ENCODE measurements at regions not wholly inside any gene's neighbourhood (a gene's known extent, or its start where the extent isn't known, plus 50 kb on each side); places are given as distances from the start of the nearest gene placed in this dataset.

- no peak overlapping the region for H4K8ac ChIP-seq (ENCODE audit: low read depth, low read length)
- no peak overlapping the region for H2AFZ ChIP-seq (ENCODE audit: low read length)
- peak overlapping the region; percentile 28 for H2BK15ac ChIP-seq (ENCODE audit: low read length)
- no peak overlapping the region for H2BK12ac ChIP-seq (ENCODE audit: low read length)
- H3K4me1 ChIP-seq (ENCODE audit: control insufficient read depth in 2 of 2, insufficient read depth in 1 of 2, low read depth in 1 of 2, low read length in 2 of 2): no peaks in the 10 kb centered on the region
- no peak overlapping the region for H3K4me2 ChIP-seq (ENCODE audit: insufficient read depth, low read length, poor library complexity, severe bottlenecking)
- no peak overlapping the region for H3K14ac ChIP-seq (ENCODE audit: low read length)
- no peaks in the 10 kb centered on the region for H3K27me3 ChIP-seq (ENCODE audit: control insufficient read depth in 3 of 3, insufficient read depth in 3 of 3, low read depth in 1 of 3, low read length in 3 of 3)
- H2BK120ac ChIP-seq (ENCODE audit: low read depth, low read length): no peak overlapping the region
- no CpG with 5 or more reads among the region's 1 CpG for WGBS, 2 donors (ENCODE audit: extremely low coverage in 2 of 2, insufficient read length in 2 of 2, insufficient replicate concordance in 1 of 2)
- H4K91ac ChIP-seq (ENCODE audit: low read depth, low read length, poor library complexity): no peak overlapping the region
- no peak overlapping the region for H2AK5ac ChIP-seq (ENCODE audit: low read depth, low read length)
- DNase-seq (ENCODE audit: low spot score): no peak
- no peaks in the 10 kb centered on the region for H3K9me3 ChIP-seq (replicated peaks in 1 of 2; ENCODE audit: control insufficient read depth in 2 of 2, insufficient read depth in 1 of 2, low read depth in 1 of 2, low read length in 2 of 2)
- H3K4me3 ChIP-seq (ENCODE audit: low read length in 2 of 2): no peak overlapping the region
- H2BK5ac ChIP-seq (ENCODE audit: low read length): no peak overlapping the region
- no peak overlapping the region for H3K23ac ChIP-seq (ENCODE audit: low read depth, low read length, poor library complexity)
- no peaks in the 10 kb centered on the region for H3K79me1 ChIP-seq (ENCODE audit: low read depth, low read length)
- no peak overlapping the region for H3K18ac ChIP-seq (ENCODE audit: low read length)
- H3K36me3 ChIP-seq (replicated peaks in 1 of 2; ENCODE audit: control insufficient read depth in 2 of 2, insufficient read depth in 2 of 2, low read length in 2 of 2): no peaks in the 10 kb centered on the region
- H3K27ac ChIP-seq (replicated peaks; ENCODE audit: low read length): no peak overlapping the region
- H3K4ac ChIP-seq (ENCODE audit: low read length): no peak overlapping the region
- H3K9ac ChIP-seq (ENCODE audit: low read depth, low read length, poor library complexity): no peak overlapping the region
Observed at GRCh38 chr2:42877936-42878335, 85.6 kb upstream of the HAAO start.

GRCh38 chr2:42877511-42877910 lies 85.1 kb upstream of the HAAO start:
- H3K4me3 ChIP-seq (ENCODE audit: low read length in 2 of 2): no peak overlapping the region
- no peak overlapping the region for H3K14ac ChIP-seq (ENCODE audit: low read length)

GRCh38 chr2:42876326-42876751 lies 84.0 kb upstream of the HAAO start:
- no peak overlapping the region for H3K9ac ChIP-seq (ENCODE audit: low read depth, low read length, poor library complexity)
- DNase-seq (ENCODE audit: low spot score): no peak
- no peak overlapping the region for H3K14ac ChIP-seq (ENCODE audit: low read length)
- no CpG with 5 or more reads among the region's 11 CpGs for WGBS, 2 donors (ENCODE audit: extremely low coverage in 2 of 2, insufficient read length in 2 of 2, insufficient replicate concordance in 1 of 2)
- H3K23ac ChIP-seq (ENCODE audit: low read depth, low read length, poor library complexity): no peak overlapping the region
- H3K4me1 ChIP-seq (ENCODE audit: control insufficient read depth in 2 of 2, insufficient read depth in 1 of 2, low read depth in 1 of 2, low read length in 2 of 2): no peaks in the 10 kb centered on the region
- H3K36me3 ChIP-seq (replicated peaks in 1 of 2; ENCODE audit: control insufficient read depth in 2 of 2, insufficient read depth in 2 of 2, low read length in 2 of 2): no peaks in the 10 kb centered on the region
- H2BK5ac ChIP-seq (ENCODE audit: low read length): no peak overlapping the region
- no peak overlapping the region for H3K4ac ChIP-seq (ENCODE audit: low read length)
- H2BK12ac ChIP-seq (ENCODE audit: low read length): no peak overlapping the region
- no peak overlapping the region for H4K8ac ChIP-seq (ENCODE audit: low read depth, low read length)
- no peaks in the 10 kb centered on the region for H3K27me3 ChIP-seq (ENCODE audit: control insufficient read depth in 3 of 3, insufficient read depth in 3 of 3, low read depth in 1 of 3, low read length in 3 of 3)
- no peak overlapping the region for H3K4me3 ChIP-seq (ENCODE audit: low read length in 2 of 2)
- H3K4me2 ChIP-seq (ENCODE audit: insufficient read depth, low read length, poor library complexity, severe bottlenecking): no peak overlapping the region
- no peak overlapping the region for H2BK120ac ChIP-seq (ENCODE audit: low read depth, low read length)
- H3K9me3 ChIP-seq (replicated peaks in 1 of 2; ENCODE audit: control insufficient read depth in 2 of 2, insufficient read depth in 1 of 2, low read depth in 1 of 2, low read length in 2 of 2): no peaks in the 10 kb centered on the region
- no peak overlapping the region for H3K27ac ChIP-seq (replicated peaks; ENCODE audit: low read length)
- H2AFZ ChIP-seq (ENCODE audit: low read length): no peak overlapping the region
- no peak overlapping the region for H2AK5ac ChIP-seq (ENCODE audit: low read depth, low read length)
- no peak overlapping the region for H4K91ac ChIP-seq (ENCODE audit: low read depth, low read length, poor library complexity)
- H3K79me1 ChIP-seq (ENCODE audit: low read depth, low read length): no peaks in the 10 kb centered on the region
- H2BK15ac ChIP-seq (ENCODE audit: low read length): no peak overlapping the region
- H3K18ac ChIP-seq (ENCODE audit: low read length): no peak overlapping the region

More at GRCh38 chr2:42877511-42877910, 85.1 kb upstream of the HAAO start:
- H3K18ac ChIP-seq (ENCODE audit: low read length): no peak overlapping the region
- H3K9me3 ChIP-seq (replicated peaks in 1 of 2; ENCODE audit: control insufficient read depth in 2 of 2, insufficient read depth in 1 of 2, low read depth in 1 of 2, low read length in 2 of 2): no peaks in the 10 kb centered on the region
- no peak overlapping the region for H4K8ac ChIP-seq (ENCODE audit: low read depth, low read length)
- no peaks in the 10 kb centered on the region for H3K27me3 ChIP-seq (ENCODE audit: control insufficient read depth in 3 of 3, insufficient read depth in 3 of 3, low read depth in 1 of 3, low read length in 3 of 3)
- no peak overlapping the region for H4K91ac ChIP-seq (ENCODE audit: low read depth, low read length, poor library complexity)
- H2AFZ ChIP-seq (ENCODE audit: low read length): no peak overlapping the region
- H3K4me1 ChIP-seq (ENCODE audit: control insufficient read depth in 2 of 2, insufficient read depth in 1 of 2, low read depth in 1 of 2, low read length in 2 of 2): no peaks in the 10 kb centered on the region
- no CpG with 5 or more reads among the region's 3 CpGs for WGBS, 2 donors (ENCODE audit: extremely low coverage in 2 of 2, insufficient read length in 2 of 2, insufficient replicate concordance in 1 of 2)
- H2BK12ac ChIP-seq (ENCODE audit: low read length): no peak overlapping the region
- H3K79me1 ChIP-seq (ENCODE audit: low read depth, low read length): no peaks in the 10 kb centered on the region
- H2BK15ac ChIP-seq (ENCODE audit: low read length): no peak overlapping the region
- H2AK5ac ChIP-seq (ENCODE audit: low read depth, low read length): no peak overlapping the region
- no peak overlapping the region for H3K4me2 ChIP-seq (ENCODE audit: insufficient read depth, low read length, poor library complexity, severe bottlenecking)
- no peak overlapping the region for H3K4ac ChIP-seq (ENCODE audit: low read length)
- H3K23ac ChIP-seq (ENCODE audit: low read depth, low read length, poor library complexity): no peak overlapping the region
- no peaks in the 10 kb centered on the region for H3K36me3 ChIP-seq (replicated peaks in 1 of 2; ENCODE audit: control insufficient read depth in 2 of 2, insufficient read depth in 2 of 2, low read length in 2 of 2)
- H2BK5ac ChIP-seq (ENCODE audit: low read length): no peak overlapping the region
- DNase-seq (ENCODE audit: low spot score): no peak
- no peak overlapping the region for H3K9ac ChIP-seq (ENCODE audit: low read depth, low read length, poor library complexity)
- H3K27ac ChIP-seq (replicated peaks; ENCODE audit: low read length): no peak overlapping the region
- no peak overlapping the region for H2BK120ac ChIP-seq (ENCODE audit: low read depth, low read length)

- H3K4ac ChIP-seq (ENCODE audit: low read length): no peak overlapping the region
- H3K4me1 ChIP-seq (ENCODE audit: control insufficient read depth in 2 of 2, insufficient read depth in 1 of 2, low read depth in 1 of 2, low read length in 2 of 2): no peaks in the 10 kb centered on the region
- no CpG with 5 or more reads among the region's 3 CpGs for WGBS, 2 donors (ENCODE audit: extremely low coverage in 2 of 2, insufficient read length in 2 of 2, insufficient replicate concordance in 1 of 2)
- no peak overlapping the region for H2AFZ ChIP-seq (ENCODE audit: low read length)
- H3K27ac ChIP-seq (replicated peaks; ENCODE audit: low read length): no peak overlapping the region
- no peaks in the 10 kb centered on the region for H3K9me3 ChIP-seq (replicated peaks in 1 of 2; ENCODE audit: control insufficient read depth in 2 of 2, insufficient read depth in 1 of 2, low read depth in 1 of 2, low read length in 2 of 2)
- H2AK5ac ChIP-seq (ENCODE audit: low read depth, low read length): no peak overlapping the region
- no peak overlapping the region for H4K91ac ChIP-seq (ENCODE audit: low read depth, low read length, poor library complexity)
- H3K9ac ChIP-seq (ENCODE audit: low read depth, low read length, poor library complexity): no peak overlapping the region
- no peak overlapping the region for H2BK15ac ChIP-seq (ENCODE audit: low read length)
- H3K36me3 ChIP-seq (replicated peaks in 1 of 2; ENCODE audit: control insufficient read depth in 2 of 2, insufficient read depth in 2 of 2, low read length in 2 of 2): no peaks in the 10 kb centered on the region
- no peak overlapping the region for H3K14ac ChIP-seq (ENCODE audit: low read length)
- H3K18ac ChIP-seq (ENCODE audit: low read length): no peak overlapping the region
- H3K27me3 ChIP-seq (ENCODE audit: control insufficient read depth in 3 of 3, insufficient read depth in 3 of 3, low read depth in 1 of 3, low read length in 3 of 3): no peaks in the 10 kb centered on the region
- no peak overlapping the region for H3K23ac ChIP-seq (ENCODE audit: low read depth, low read length, poor library complexity)
- H3K79me1 ChIP-seq (ENCODE audit: low read depth, low read length): no peaks in the 10 kb centered on the region
- no peak for DNase-seq (ENCODE audit: low spot score)
- no peak overlapping the region for H3K4me2 ChIP-seq (ENCODE audit: insufficient read depth, low read length, poor library complexity, severe bottlenecking)
- no peak overlapping the region for H2BK12ac ChIP-seq (ENCODE audit: low read length)
- no peak overlapping the region for H2BK120ac ChIP-seq (ENCODE audit: low read depth, low read length)
- no peak overlapping the region for H3K4me3 ChIP-seq (ENCODE audit: low read length in 2 of 2)
- no peak overlapping the region for H2BK5ac ChIP-seq (ENCODE audit: low read length)
- H4K8ac ChIP-seq (ENCODE audit: low read depth, low read length): no peak overlapping the region
Observed at GRCh38 chr2:42875880-42876279, 83.5 kb upstream of the HAAO start.

Data from neuronal stem cell (in vitro differentiated cells).